Activated T-helper 17 cell treated with anti-CD3 and anti-CD28 coated beads, Interleukin-2, amount 50 U/mL, for 72 hours (primary cell): ENCODE measurements at regions not wholly inside any gene's neighbourhood (a gene's known extent, or its start where the extent isn't known, plus 50 kb on each side); places are given as distances from the start of the nearest gene placed in this dataset.

Experiments used
- ATAC-seq: fragments of 150-1000 bp; cut with Tn5 transposase; replicated peaks from 2 replicates; pipeline ENCODE4 v1.10.0; 2021; ENCODE audit warnings: mild to moderate bottlenecking, moderate library complexity
- H3K27ac Mint-ChIP-seq: one replicate; pipeline ENCODE4 v1.8.0; 2022; ENCODE audit warnings: mixed read lengths
- H3K27me3 Mint-ChIP-seq: one replicate; pipeline ENCODE4 v1.8.0; 2022; ENCODE audit warnings: mixed read lengths
- H3K36me3 Mint-ChIP-seq: one replicate; pipeline ENCODE4 v1.8.0; 2022; ENCODE audit warnings: low read depth, mild to moderate bottlenecking, mixed read lengths
- H3K4me1 Mint-ChIP-seq: one replicate; pipeline ENCODE4 v1.8.0; 2022; ENCODE audit warnings: mixed read lengths
- H3K4me3 Mint-ChIP-seq: one replicate; pipeline ENCODE4 v1.8.0; 2022; ENCODE audit warnings: mild to moderate bottlenecking, mixed read lengths
- H3K9me3 Mint-ChIP-seq: one replicate; pipeline ENCODE4 v1.8.0; 2022; ENCODE audit warnings: mixed read lengths

GRCh38 chr16:13634959-13635358 lies 285.0 kb upstream of the ERCC4 start:
- peaks cover 12% of the 10 kb centered on the region for H3K9me3 Mint-ChIP-seq
- H3K27ac Mint-ChIP-seq = no peak overlapping the region
- H3K4me1 Mint-ChIP-seq = no peaks in the 10 kb centered on the region
- no peaks in the 10 kb centered on the region for H3K36me3 Mint-ChIP-seq
- no peaks in the 10 kb centered on the region for H3K27me3 Mint-ChIP-seq
- no peak overlapping the region for H3K4me3 Mint-ChIP-seq
- ATAC-seq = no peak

DNA sequence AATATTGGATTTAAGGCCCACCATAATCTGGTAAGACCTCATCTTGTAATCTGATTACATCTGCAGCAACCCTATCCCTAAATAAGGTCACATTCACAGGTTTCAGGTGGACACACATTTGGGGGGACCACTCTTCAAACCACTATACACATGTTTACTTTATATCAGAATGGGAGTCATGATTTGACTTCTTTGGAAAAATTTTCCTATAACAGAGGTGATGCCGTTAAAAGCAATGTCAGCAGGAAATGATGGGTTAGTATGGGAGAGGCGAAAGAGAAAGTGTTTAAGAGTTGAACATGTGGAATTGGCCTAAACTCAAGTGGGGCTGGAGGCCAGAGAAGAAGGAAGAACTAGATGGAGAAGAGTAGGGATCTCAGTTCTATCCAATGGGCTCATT lies 281.7 kb upstream of the ERCC4 start:
- H3K27ac Mint-ChIP-seq = no peak overlapping the region
- H3K9me3 Mint-ChIP-seq = peaks cover 19% of the 10 kb centered on the region
- no peaks in the 10 kb centered on the region for H3K4me1 Mint-ChIP-seq
- H3K4me3 Mint-ChIP-seq = no peak overlapping the region
- H3K27me3 Mint-ChIP-seq = no peaks in the 10 kb centered on the region
- no peaks in the 10 kb centered on the region for H3K36me3 Mint-ChIP-seq
- ATAC-seq = no peak

GRCh38 chr16:13643412-13643811 lies 276.5 kb upstream of the ERCC4 start:
- no peak for ATAC-seq
- H3K27ac Mint-ChIP-seq = no peak overlapping the region
- no peaks in the 10 kb centered on the region for H3K4me1 Mint-ChIP-seq
- no peaks in the 10 kb centered on the region for H3K36me3 Mint-ChIP-seq
- H3K4me3 Mint-ChIP-seq = no peak overlapping the region
- no peaks in the 10 kb centered on the region for H3K27me3 Mint-ChIP-seq
- peaks cover 17% of the 10 kb centered on the region for H3K9me3 Mint-ChIP-seq

GRCh38 chr16:13645601-13646245 lies 274.2 kb upstream of the ERCC4 start:
- Mint-ChIP-seq H3K36me3 (no peaks in the 10 kb centered on the region), H3K4me1 (no peaks in the 10 kb centered on the region), H3K27ac (no peak overlapping the region), H3K4me3 (no peak overlapping the region), H3K27me3 (no peaks in the 10 kb centered on the region), H3K9me3 (peaks cover 16% of the 10 kb centered on the region)
- no peak for ATAC-seq

DNA sequence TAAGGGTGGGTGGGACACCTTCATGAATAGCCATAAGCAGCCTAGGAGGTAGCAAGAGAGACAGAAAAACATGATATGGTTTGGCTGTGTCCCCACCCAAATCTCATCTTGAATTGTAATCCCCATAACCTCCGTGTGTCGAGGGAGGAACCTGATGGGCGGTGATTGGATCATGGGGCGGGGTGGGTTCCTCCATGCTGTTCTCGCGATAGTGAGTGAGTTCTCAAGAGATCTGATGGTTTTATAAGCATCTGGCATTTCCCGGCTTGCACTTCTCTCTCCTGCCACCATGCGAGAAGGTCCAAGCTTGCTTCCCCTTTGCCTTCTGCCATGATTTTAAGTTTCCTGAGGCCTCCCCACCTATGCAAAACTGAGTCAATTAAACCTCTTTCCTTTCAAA lies 259.1 kb upstream of the ERCC4 start:
- H3K4me3 Mint-ChIP-seq = no peak overlapping the region
- no peak overlapping the region for H3K27ac Mint-ChIP-seq
- no peaks in the 10 kb centered on the region for H3K4me1 Mint-ChIP-seq
- no peak for ATAC-seq
- H3K9me3 Mint-ChIP-seq = peaks cover 3% of the 10 kb centered on the region
- H3K27me3 Mint-ChIP-seq = no peaks in the 10 kb centered on the region
- H3K36me3 Mint-ChIP-seq = no peaks in the 10 kb centered on the region

GRCh38 chr16:13665876-13666275 lies 254.1 kb upstream of the ERCC4 start:
- Mint-ChIP-seq H3K27ac (no peak overlapping the region), H3K27me3 (no peaks in the 10 kb centered on the region), H3K4me3 (no peak overlapping the region), H3K36me3 (no peaks in the 10 kb centered on the region), H3K4me1 (no peaks in the 10 kb centered on the region), H3K9me3 (peaks cover 3% of the 10 kb centered on the region)
- ATAC-seq = no peak

DNA sequence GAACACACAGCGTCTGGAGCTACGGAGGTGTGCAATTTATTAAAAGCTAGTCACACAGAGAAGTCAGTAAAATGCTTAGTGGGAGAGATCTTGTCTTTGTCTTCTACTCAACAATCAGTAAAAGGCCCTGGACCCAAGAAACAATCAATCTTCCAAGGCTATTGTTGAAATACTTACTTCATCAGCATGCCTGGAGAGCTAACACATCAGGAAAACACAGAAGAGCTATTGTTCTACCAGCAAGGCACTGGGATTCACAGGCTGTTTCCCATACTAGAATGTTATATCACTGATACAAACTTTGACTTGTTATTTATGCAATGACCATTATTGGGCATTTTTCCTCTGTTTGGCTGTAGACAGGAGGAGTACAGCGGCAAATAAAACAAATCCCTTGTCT lies 247.8 kb upstream of the ERCC4 start:
- peaks cover 3% of the 10 kb centered on the region for H3K9me3 Mint-ChIP-seq
- H3K4me1 Mint-ChIP-seq = no peaks in the 10 kb centered on the region

DNA sequence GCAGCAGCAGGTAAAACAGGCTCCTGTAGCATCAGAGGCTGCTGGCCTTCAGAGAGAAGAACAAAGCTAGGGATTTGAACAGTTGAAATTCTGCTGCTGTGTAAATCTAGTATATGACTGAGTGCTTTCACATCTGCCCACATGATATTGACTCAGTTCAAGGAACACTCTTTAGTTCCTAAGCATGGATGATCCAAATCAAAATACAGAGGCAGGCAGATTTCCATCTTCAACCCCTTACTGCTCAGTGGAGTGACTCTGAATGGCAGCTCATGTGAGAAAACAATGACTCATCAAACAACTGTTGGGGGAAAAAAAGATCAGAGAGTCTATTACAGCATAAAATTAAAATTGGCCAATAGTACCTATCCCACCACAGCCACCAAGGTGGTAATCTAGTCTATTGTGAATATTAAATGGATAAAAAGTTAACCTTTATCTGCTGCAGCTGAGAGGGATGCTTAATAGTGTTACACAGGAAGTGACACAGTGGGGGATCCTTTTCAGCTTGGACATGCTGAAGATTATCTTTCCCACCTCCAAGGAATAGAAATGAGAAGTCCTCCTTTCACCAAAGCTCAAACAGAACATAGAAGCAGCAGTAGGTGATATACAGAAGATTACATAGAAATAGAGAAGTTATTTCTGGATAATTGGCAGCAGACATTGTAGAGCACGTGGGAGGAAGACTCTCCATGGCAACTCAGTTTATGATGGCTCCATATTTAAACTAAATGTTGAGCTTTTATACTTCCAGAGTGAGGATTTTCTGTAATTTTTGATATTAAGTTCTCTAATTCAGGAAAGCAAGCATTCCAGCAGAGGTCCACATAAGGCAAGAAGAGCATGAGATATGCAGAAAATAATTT lies 239.7 kb upstream of the ERCC4 start:
- Mint-ChIP-seq H3K36me3 (no peaks in the 10 kb centered on the region), H3K27ac (no peak overlapping the region), H3K9me3 (peaks cover 6% of the 10 kb centered on the region), H3K4me3 (no peak overlapping the region), H3K27me3 (no peaks in the 10 kb centered on the region), H3K4me1 (no peaks in the 10 kb centered on the region)
- no peak for ATAC-seq

More for the DNA sequence above, 247.8 kb upstream of the ERCC4 start:
- Mint-ChIP-seq H3K4me3 (no peak overlapping the region), H3K36me3 (no peaks in the 10 kb centered on the region), H3K27me3 (no peaks in the 10 kb centered on the region), H3K27ac (no peak overlapping the region)
- no peak for ATAC-seq

GRCh38 chr16:13684819-13685563 lies 235.0 kb upstream of the ERCC4 start:
- no peaks in the 10 kb centered on the region for H3K9me3 Mint-ChIP-seq
- H3K4me1 Mint-ChIP-seq = no peaks in the 10 kb centered on the region
- no peak for ATAC-seq
- H3K27me3 Mint-ChIP-seq = no peaks in the 10 kb centered on the region
- no peak overlapping the region for H3K27ac Mint-ChIP-seq
- H3K36me3 Mint-ChIP-seq = no peaks in the 10 kb centered on the region
- no peak overlapping the region for H3K4me3 Mint-ChIP-seq

GRCh38 chr16:13696017-13696416 lies 223.9 kb upstream of the ERCC4 start:
- H3K4me3 Mint-ChIP-seq = no peak overlapping the region
- H3K27ac Mint-ChIP-seq = no peak overlapping the region
- no peaks in the 10 kb centered on the region for H3K4me1 Mint-ChIP-seq
- H3K27me3 Mint-ChIP-seq = no peaks in the 10 kb centered on the region
- H3K36me3 Mint-ChIP-seq = no peaks in the 10 kb centered on the region
- H3K9me3 Mint-ChIP-seq = peaks cover 35% of the 10 kb centered on the region
- no peak for ATAC-seq

DNA sequence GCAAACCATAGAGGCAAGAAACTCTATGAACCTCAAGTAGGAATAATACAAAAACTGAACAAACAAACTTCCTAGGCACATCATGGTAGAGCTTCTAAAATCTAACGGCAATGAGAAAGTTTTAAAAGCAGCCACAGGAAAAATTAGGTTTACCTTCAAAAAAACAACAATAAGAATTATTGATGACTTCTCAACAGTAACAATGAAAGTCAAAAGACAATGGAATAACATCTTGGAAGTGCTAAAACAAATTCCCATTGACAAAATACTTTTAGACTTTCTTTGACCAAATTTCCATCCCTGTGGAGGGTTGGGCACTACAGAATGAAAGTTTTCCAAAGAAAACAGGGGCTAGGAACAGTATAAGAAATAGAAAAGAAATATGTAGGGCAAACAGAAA lies 222.9 kb upstream of the ERCC4 start:
- Mint-ChIP-seq H3K4me3 (no peak overlapping the region), H3K36me3 (no peaks in the 10 kb centered on the region), H3K27me3 (no peaks in the 10 kb centered on the region), H3K4me1 (no peaks in the 10 kb centered on the region), H3K9me3 (peaks cover 38% of the 10 kb centered on the region), H3K27ac (no peak overlapping the region)
- ATAC-seq = no peak

GRCh38 chr16:13697568-13697967 lies 222.4 kb upstream of the ERCC4 start:
- Mint-ChIP-seq H3K9me3 (peaks cover 32% of the 10 kb centered on the region), H3K27me3 (no peaks in the 10 kb centered on the region), H3K36me3 (no peaks in the 10 kb centered on the region), H3K27ac (no peak overlapping the region), H3K4me3 (no peak overlapping the region), H3K4me1 (no peaks in the 10 kb centered on the region)
- no peak for ATAC-seq

DNA sequence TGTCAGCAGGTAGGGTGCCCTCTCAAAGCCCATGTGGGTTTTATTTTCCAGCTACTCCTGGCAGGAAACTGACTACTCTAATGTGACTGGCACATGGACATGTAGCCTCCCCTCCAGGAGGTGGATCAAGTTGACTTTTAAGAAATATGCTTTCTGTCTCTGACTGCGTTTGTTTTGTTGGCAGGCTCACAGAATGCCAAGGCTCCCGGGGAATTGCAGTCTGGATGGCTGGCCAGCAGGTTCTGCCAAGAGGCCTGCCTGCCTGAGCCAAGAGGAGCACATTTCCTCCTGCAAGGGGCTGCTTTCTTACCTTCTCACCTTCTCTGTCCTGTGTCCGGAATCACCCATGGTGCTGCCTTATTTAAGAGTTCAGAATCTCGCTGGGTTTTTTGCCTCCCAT lies 217.3 kb upstream of the ERCC4 start:
- Mint-ChIP-seq H3K27me3 (no peaks in the 10 kb centered on the region), H3K4me1 (no peaks in the 10 kb centered on the region), H3K9me3 (peaks cover 14% of the 10 kb centered on the region), H3K27ac (no peak overlapping the region), H3K4me3 (no peak overlapping the region), H3K36me3 (no peaks in the 10 kb centered on the region)
- ATAC-seq = no peak

DNA sequence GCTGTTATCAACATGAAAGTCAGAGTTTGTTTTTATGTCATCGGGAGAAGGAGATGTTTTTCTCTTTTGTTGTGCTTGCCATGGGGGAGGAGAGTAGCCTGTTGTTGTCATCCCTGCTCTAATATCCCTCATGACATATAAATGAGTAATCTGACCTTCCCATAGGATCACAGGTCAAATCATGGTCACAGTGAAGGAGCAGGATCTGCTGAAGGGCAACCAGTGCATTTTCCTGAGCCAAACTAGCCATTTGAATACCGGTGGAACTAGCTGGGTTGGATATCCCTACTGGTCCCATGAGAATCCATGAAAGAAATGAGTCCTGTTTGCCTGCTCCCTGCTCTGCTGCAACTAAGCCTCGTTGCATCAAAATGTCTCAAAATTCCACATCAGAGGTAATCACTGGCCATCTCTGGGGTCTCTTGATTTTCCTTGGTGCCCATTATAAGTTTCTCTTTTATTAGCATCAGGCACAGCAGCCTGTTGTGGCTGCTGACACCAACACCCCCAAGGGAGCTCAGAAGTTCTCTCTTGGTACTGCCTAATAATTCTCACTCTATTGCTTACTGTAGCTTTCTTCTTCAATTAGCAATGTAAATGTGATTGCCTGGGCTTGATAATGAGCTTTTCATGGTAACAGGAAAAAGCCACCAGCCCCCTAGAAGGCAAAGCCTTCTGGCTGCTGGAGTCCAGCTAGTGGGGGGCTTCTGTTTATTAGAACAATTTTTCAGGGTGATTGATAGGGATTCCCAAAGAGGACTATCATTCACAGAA lies 211.4 kb upstream of the ERCC4 start:
- ATAC-seq = no peak
- Mint-ChIP-seq H3K4me1 (no peaks in the 10 kb centered on the region), H3K4me3 (no peak overlapping the region), H3K9me3 (peaks cover 8% of the 10 kb centered on the region), H3K27me3 (no peaks in the 10 kb centered on the region), H3K27ac (no peak overlapping the region), H3K36me3 (no peaks in the 10 kb centered on the region)
